NCI-H1930 (cell line): ENCODE measurements at regions not wholly inside any gene's neighbourhood (a gene's known extent, or its start where the extent isn't known, plus 50 kb on each side); places are given as distances from the start of the nearest gene placed in this dataset.
"Not testable (repeated sequence)": the region's sequence is repeated elsewhere in the genome, so short reads cannot be mapped to it uniquely, and the experiment has no call there.

Experiments
- DNase-seq, 2 experiments: peaks; one replicate each; lab custom pipeline; 2025; lab: John Stamatoyannopoulos, UW

GRCh38 chr1:4064150-4064889, 164.2 kb upstream of the C1orf174 start:
- DNase-seq, result no peak

- no peak for DNase-seq
These were observed 167.0 kb upstream of the C1orf174 start for GRCh38 chr1:4066860-4067599.

DNA sequence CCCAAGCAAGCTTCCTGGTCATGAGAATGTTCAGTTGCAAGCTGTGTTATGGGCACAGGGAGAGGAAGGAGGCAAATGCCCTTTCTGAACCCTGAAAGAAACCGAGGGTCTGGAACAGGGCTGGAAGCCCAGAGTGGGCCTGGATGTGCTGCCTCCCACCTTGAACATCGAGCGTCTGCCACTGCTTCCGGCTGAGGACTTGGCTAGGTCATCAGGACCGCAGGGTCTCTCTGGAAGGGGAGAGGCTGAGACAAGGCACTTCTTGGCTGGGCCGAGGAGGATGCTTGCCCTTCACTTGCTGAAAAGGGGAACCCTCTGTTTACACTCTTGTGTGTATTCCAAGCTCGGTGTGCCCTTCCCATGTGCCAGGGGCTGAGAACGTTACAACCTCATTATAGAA, 168.0 kb upstream of the C1orf174 start:
- no peak for DNase-seq

- DNase-seq, result no peak
These were observed 171.6 kb upstream of the C1orf174 start for GRCh38 chr1:4071653-4072052.

- no peak for DNase-seq
These were observed 172.5 kb upstream of the C1orf174 start for GRCh38 chr1:4072481-4073153.

- DNase-seq, result no peak
These were observed 175.6 kb upstream of the C1orf174 start for GRCh38 chr1:4075436-4076225.

- no peak for DNase-seq
These were observed 176.3 kb upstream of the C1orf174 start for GRCh38 chr1:4076346-4076745.

GRCh38 chr1:4078091-4078962, 178.3 kb upstream of the C1orf174 start:
- DNase-seq, result not testable (repeated sequence)

GRCh38 chr1:4079815-4080214, 179.7 kb upstream of the C1orf174 start:
- no peak for DNase-seq

- DNase-seq, result no peak
These were observed 182.0 kb upstream of the C1orf174 start for GRCh38 chr1:4081806-4082711.

DNA sequence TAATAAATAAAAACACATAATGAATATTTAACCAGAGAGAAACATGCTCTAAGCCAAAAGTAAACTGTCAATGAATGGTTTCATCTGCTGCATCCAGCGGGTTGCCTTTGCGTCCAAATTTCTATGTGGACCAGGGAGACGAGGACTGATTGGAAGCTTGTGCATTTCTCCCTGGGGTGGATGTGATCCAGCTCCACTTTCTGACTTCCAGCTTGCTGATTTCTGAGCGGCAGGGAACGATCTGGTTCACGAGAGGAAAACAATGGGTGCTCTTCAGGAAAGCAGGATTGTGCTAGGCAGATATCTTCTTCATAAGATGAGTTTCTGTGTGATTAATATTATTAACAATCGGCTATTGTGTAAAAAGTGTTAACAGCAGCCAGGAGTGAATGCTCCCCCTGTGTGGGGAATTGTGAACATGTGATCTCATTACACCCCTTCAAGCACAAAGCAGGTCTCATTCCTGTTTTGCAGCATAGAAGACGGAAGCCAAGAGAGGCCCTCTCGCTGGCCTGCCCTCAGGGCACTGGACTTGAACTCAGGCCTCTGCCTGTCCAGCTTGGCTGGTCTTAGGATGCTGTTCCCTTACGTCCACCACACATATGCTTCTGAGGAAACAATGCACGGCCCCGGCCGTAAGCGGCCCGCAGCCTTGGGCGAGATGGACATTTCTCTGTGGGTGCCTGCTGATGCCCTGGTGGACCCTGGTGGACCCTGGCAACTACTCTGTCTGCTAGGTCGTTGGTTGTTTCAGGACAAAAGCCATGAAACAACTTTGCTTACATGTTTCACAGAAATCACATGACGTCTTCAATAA, 183.4 kb upstream of the C1orf174 start:
- no peak for DNase-seq

- DNase-seq, result no peak
These were observed 184.0 kb upstream of the C1orf174 start for GRCh38 chr1:4084048-4084431.

DNA sequence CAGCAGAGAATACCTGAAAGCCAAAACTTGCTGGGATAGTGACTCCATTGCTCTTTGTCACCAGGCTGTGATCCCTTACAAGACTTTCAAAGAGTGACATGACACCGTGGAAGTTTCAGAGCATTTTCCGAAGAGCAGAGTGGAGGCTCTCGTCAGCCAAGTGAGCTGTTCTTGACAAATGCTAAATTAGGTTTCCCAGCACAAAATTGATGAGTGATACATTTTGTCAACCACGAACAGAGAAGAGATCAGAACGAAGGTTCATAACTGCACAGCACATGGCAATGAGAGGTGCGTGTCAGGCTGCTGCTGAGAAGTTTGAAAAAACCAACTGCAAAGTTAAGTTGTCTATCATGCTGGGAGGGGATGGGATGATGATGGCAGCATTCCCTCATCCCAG, 184.4 kb upstream of the C1orf174 start:
- no peak for DNase-seq

GRCh38 chr1:4084896-4085295, 184.8 kb upstream of the C1orf174 start:
- DNase-seq, result no peak

- DNase-seq, result no peak
These were observed 185.5 kb upstream of the C1orf174 start for GRCh38 chr1:4085546-4085945.

GRCh38 chr1:4086085-4086850, 186.2 kb upstream of the C1orf174 start:
- no peak for DNase-seq

DNA sequence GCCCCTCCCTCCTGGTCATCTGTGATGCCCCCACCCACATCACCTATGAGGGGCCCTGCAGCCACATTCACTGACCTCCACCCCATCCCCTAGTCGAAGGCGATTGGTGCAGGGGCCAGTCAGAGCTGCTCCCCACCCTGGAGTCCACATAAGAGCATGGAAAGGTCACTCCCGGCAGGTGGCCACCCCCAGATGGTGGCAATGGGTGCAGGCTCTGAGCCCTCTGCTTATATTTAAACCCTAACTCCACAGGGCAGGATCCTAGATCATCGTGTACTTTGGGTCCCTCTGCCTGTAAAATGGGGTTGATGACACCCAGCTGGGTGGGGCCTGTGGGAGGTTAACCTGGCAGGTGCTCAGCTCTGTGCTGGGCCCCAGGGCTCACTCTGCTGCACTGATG, 186.8 kb upstream of the C1orf174 start:
- no peak for DNase-seq
